KMS-11 (cell line): ENCODE measurements at regions not wholly inside any gene's neighbourhood (a gene's known extent, or its start where the extent isn't known, plus 50 kb on each side); places are given as distances from the start of the nearest gene placed in this dataset.

ENCODE experiments used
- H2AFZ ChIP-seq: fragments of 200-600 bp; sonication (generic); 2 replicates; pipeline ENCODE4 v1.6.1; 2016; ENCODE audit warnings: antibody characterized with exemption, mixed run types, low read depth
- H3K27ac ChIP-seq: fragments of 200-600 bp; sonication (generic); 2 replicates; pipeline ENCODE4 v1.6.1; 2016; ENCODE audit warnings: mild to moderate bottlenecking, mixed run types
- H3K27me3 ChIP-seq: fragments of 200-600 bp; sonication (generic); 2 replicates; pipeline ENCODE4 v1.6.1; 2017; ENCODE audit warnings: mild to moderate bottlenecking, low read depth, mixed run types, moderate library complexity; ENCODE audit not compliant: insufficient read depth
- H3K36me3 ChIP-seq: fragments of 200-600 bp; sonication (generic); 2 replicates; pipeline ENCODE4 v1.6.1; 2017; ENCODE audit warnings: mild to moderate bottlenecking, mixed run types; ENCODE audit not compliant: insufficient read depth
- H3K4me1 ChIP-seq: fragments of 200-600 bp; sonication (generic); 2 replicates; pipeline ENCODE4 v1.6.1; 2016; ENCODE audit warnings: mild to moderate bottlenecking, low read depth, mixed run types; ENCODE audit not compliant: poor library complexity, severe bottlenecking
- H3K4me2 ChIP-seq: fragments of 200-600 bp; sonication (generic); 2 replicates; pipeline ENCODE4 v1.7.0; 2016; ENCODE audit warnings: mild to moderate bottlenecking, mixed run types
- H3K4me3 ChIP-seq: fragments of 200-600 bp; sonication (generic); IDR thresholded peaks from 2 replicates; pipeline ENCODE4 v1.6.1; 2017; ENCODE audit warnings: low read depth, low read length, mixed read lengths; ENCODE audit not compliant: insufficient read depth
- H3K79me2 ChIP-seq: fragments of 200-600 bp; sonication (generic); 2 replicates; pipeline ENCODE4 v1.6.1; 2016; ENCODE audit warnings: low read depth, mixed run types; ENCODE audit not compliant: insufficient read depth
- H3K9ac ChIP-seq: fragments of 200-600 bp; sonication (generic); 2 replicates; pipeline ENCODE4 v1.6.1; 2016; ENCODE audit warnings: mild to moderate bottlenecking, mixed run types
- H4K20me1 ChIP-seq: fragments of 200-600 bp; sonication (generic); 2 replicates; pipeline ENCODE4 v1.6.1; 2016; ENCODE audit warnings: mild to moderate bottlenecking, mixed run types; ENCODE audit not compliant: insufficient read depth
- CTCF ChIP-seq: fragments of 200-600 bp; sonication (generic); conservative IDR thresholded peaks from 2 replicates; pipeline ENCODE4 v1.6.1; 2017; ENCODE audit warnings: low read depth, mild to moderate bottlenecking, antibody characterized with exemption, low read length, moderate library complexity, mixed read lengths

GRCh38 chr15:94929282-94929681 lies 697.9 kb downstream of the MCTP2 start:
- no peak overlapping the region for H3K4me3 ChIP-seq
- H3K36me3 ChIP-seq = no peaks in the 10 kb centered on the region
- H3K27ac ChIP-seq = no peak overlapping the region
- no peaks in the 10 kb centered on the region for H3K79me2 ChIP-seq
- no peak for TF ChIP-seq CTCF
- H2AFZ ChIP-seq = no peak overlapping the region
- no peak overlapping the region for H3K4me2 ChIP-seq
- H3K4me1 ChIP-seq = no peaks in the 10 kb centered on the region
- no peak overlapping the region for H3K9ac ChIP-seq
- no peaks in the 10 kb centered on the region for H4K20me1 ChIP-seq
- H3K27me3 ChIP-seq = no peaks in the 10 kb centered on the region

GRCh38 chr15:94930441-94930840 lies 699.1 kb downstream of the MCTP2 start:
- H3K79me2 ChIP-seq = no peaks in the 10 kb centered on the region
- TF ChIP-seq CTCF = no peak
- no peak overlapping the region for H3K27ac ChIP-seq
- no peaks in the 10 kb centered on the region for H3K4me1 ChIP-seq
- no peaks in the 10 kb centered on the region for H3K36me3 ChIP-seq
- no peak overlapping the region for H3K9ac ChIP-seq
- no peak overlapping the region for H2AFZ ChIP-seq
- H3K4me2 ChIP-seq = no peak overlapping the region
- H3K27me3 ChIP-seq = no peaks in the 10 kb centered on the region
- H4K20me1 ChIP-seq = no peaks in the 10 kb centered on the region
- no peak overlapping the region for H3K4me3 ChIP-seq

- no peak overlapping the region for H3K27ac ChIP-seq
- H3K27me3 ChIP-seq = no peaks in the 10 kb centered on the region
- no peaks in the 10 kb centered on the region for H3K79me2 ChIP-seq
- H3K9ac ChIP-seq = no peak overlapping the region
- H3K4me3 ChIP-seq = no peak overlapping the region
- H3K4me2 ChIP-seq = no peak overlapping the region
- no peak for TF ChIP-seq CTCF
- H2AFZ ChIP-seq = no peak overlapping the region
- no peaks in the 10 kb centered on the region for H3K4me1 ChIP-seq
- no peaks in the 10 kb centered on the region for H3K36me3 ChIP-seq
- H4K20me1 ChIP-seq = no peaks in the 10 kb centered on the region
Measured at GRCh38 chr15:94930960-94931359, 699.6 kb downstream of the MCTP2 start.

GRCh38 chr15:94934440-94934839 lies 703.1 kb downstream of the MCTP2 start:
- no peak for TF ChIP-seq CTCF
- no peak overlapping the region for H3K9ac ChIP-seq
- no peaks in the 10 kb centered on the region for H3K4me1 ChIP-seq

GRCh38 chr15:94937242-94937641 lies 705.9 kb downstream of the MCTP2 start:
- Histone ChIP-seq H4K20me1 (no peaks in the 10 kb centered on the region), H3K9ac (no peak overlapping the region), H3K36me3 (no peaks in the 10 kb centered on the region), H2AFZ (no peak overlapping the region), H3K4me3 (no peak overlapping the region), H3K79me2 (no peaks in the 10 kb centered on the region), H3K4me1 (no peaks in the 10 kb centered on the region), H3K4me2 (no peak overlapping the region), H3K27me3 (no peaks in the 10 kb centered on the region), H3K27ac (no peak overlapping the region)
- no peak for TF ChIP-seq CTCF

More at GRCh38 chr15:94934440-94934839, 703.1 kb downstream of the MCTP2 start:
- no peaks in the 10 kb centered on the region for H4K20me1 ChIP-seq
- no peak overlapping the region for H2AFZ ChIP-seq
- no peak overlapping the region for H3K4me3 ChIP-seq
- H3K27ac ChIP-seq = no peak overlapping the region
- no peak overlapping the region for H3K4me2 ChIP-seq
- H3K79me2 ChIP-seq = no peaks in the 10 kb centered on the region
- H3K27me3 ChIP-seq = no peaks in the 10 kb centered on the region
- H3K36me3 ChIP-seq = no peaks in the 10 kb centered on the region
